Pancreas (tissue), 10 donors: ENCODE measurements at regions not wholly inside any gene's neighbourhood (a gene's known extent, or its start where the extent isn't known, plus 50 kb on each side); places are given as distances from the start of the nearest gene placed in this dataset.

ENCODE experiments used
- ATAC-seq, 4 donors: fragments of 200-7000 bp; cut with Tn5 transposase; one replicate each; pipeline versions ENCODE4 v1.8.0 to v1.9.1; 2020; ENCODE audit warnings: mild to moderate bottlenecking in 4 of 4, moderate library complexity in 4 of 4
- DNase-seq, 6 donors: peaks; one replicate each; pipeline ENCODE4 v3.0.0-alpha.2; 2020
- FAIRE-seq: peaks from 2 replicates; lab custom pipeline; 2012; peaks lifted over from hg19 to GRCh38; lab: Jason Lieb, UNC
- H3K27ac ChIP-seq, 4 donors: fragments of 200-600 bp; sonication (generic); 1 replicate in 3 of 4; 2 replicates in 1 of 4; pipeline versions ENCODE4 v1.5.0 to v1.8.0; 2020
- H3K27me3 ChIP-seq, 4 donors: fragments of 200-600 bp; one replicate each; pipeline ENCODE4 v1.8.0; 2021
- H3K36me3 ChIP-seq, 3 donors: fragments of 200-600 bp; sonication (generic) in 1 of 3; one replicate each; pipeline versions ENCODE4 v1.5.0 to v1.8.0; 2020 to 2021
- H3K4me1 ChIP-seq, 3 donors: fragments of 200-600 bp; one replicate each; pipeline ENCODE4 v1.8.0; 2021
- H3K4me3 ChIP-seq, 4 donors: fragments of 200-600 bp; sonication (generic) in 2 of 4; one replicate each; pipeline versions ENCODE4 v1.5.0 to v1.8.0; 2020 to 2021
- H3K9me3 ChIP-seq, 4 donors: fragments of 200-600 bp; one replicate each; pipeline ENCODE4 v1.8.0; 2021
- CTCF ChIP-seq, 4 donors: fragments of 200-600 bp; sonication (generic) in 3 of 4; IDR thresholded peaks; one replicate each; pipeline versions ENCODE4 v1.5.0 to v1.8.0; 2021; ENCODE audit warnings: antibody characterized with exemption in 4 of 4
- WGBS, 2 donors: extraction: QIAGEN DNeasy Blood & Tissue Kit; methylation state at CpG; one replicate each; pipeline ENCODE4 v1.1.7; 2013; 5-methylcytosine and 5-hydroxymethylcytosine counted together
- intact Hi-C, 3 donors: fragments of 100-400 bp; cut with DNase I; formaldehyde crosslinking; loops; one replicate each; pipeline versions ENCODE4 v1.11.1 to v1.14.2; 2022
- donor health status: healthy with polysubstance abuse.
- donor health status: DM: no; HTN: no; CAD: no; lungs with moderate emphysema.
- donor health status: DM: no; HTN: no; CAD: no.
- donor health status: control.
- donor health status: control.
- donor health status: Bipolar disorder and iron deficiency.
- donor health status: DM: yes; HTN: yes; CAD: no.
- donor health status: DM: no; HTN: no; CAD: no.
- donor health status: DM: no; HTN: no; CAD: no.
- donor health status: DM: yes; HTN: yes; CAD: no.

GRCh38 chr1:30145723-30146303, 577.6 kb downstream of the MATN1 start:
- no peak for TF ChIP-seq CTCF (IDR thresholded peaks at IDR 0.05)
- no peak for FAIRE-seq
- H3K27me3 ChIP-seq: no peaks in the 10 kb centered on the region
- intact Hi-C loops: no loop called here
- no peak overlapping the region for H3K4me3 ChIP-seq
- no peak for DNase-seq
- H3K27ac ChIP-seq: no peak overlapping the region
- H3K36me3 ChIP-seq: no peaks in the 10 kb centered on the region
- WGBS, 2 donors: 51 to 64% methylated on average over 4 of the region's 4 CpGs
- ATAC-seq: no peak
- H3K4me1 ChIP-seq: no peaks in the 10 kb centered on the region
- no peaks in the 10 kb centered on the region for H3K9me3 ChIP-seq

GRCh38 chr1:30144831-30145230, 578.6 kb downstream of the MATN1 start:
- ATAC-seq (no peak), FAIRE-seq (no peak), DNase-seq (no peak)
- no peaks in the 10 kb centered on the region for H3K9me3 ChIP-seq
- no peak overlapping the region for H3K4me3 ChIP-seq
- intact Hi-C loops: no loop called here
- no peaks in the 10 kb centered on the region for H3K27me3 ChIP-seq
- H3K36me3 ChIP-seq: no peaks in the 10 kb centered on the region
- TF ChIP-seq CTCF (IDR thresholded peaks at IDR 0.05): no peak
- H3K27ac ChIP-seq: no peak overlapping the region
- 89 to 93% methylated on average over 1 of the region's 1 CpG for WGBS, 2 donors
- H3K4me1 ChIP-seq: no peaks in the 10 kb centered on the region

GRCh38 chr1:30143517-30143916, 579.9 kb downstream of the MATN1 start:
- intact Hi-C loops: no loop called here
- Histone ChIP-seq H3K4me1 (no peaks in the 10 kb centered on the region), H3K4me3 (no peak overlapping the region), H3K9me3 (no peaks in the 10 kb centered on the region), H3K27me3 (peaks cover 0 to 3% (median 0%) of the 10 kb centered on the region in 4 donors), H3K27ac (no peak overlapping the region), H3K36me3 (no peaks in the 10 kb centered on the region)
- DNase-seq (no peak), ATAC-seq (no peak), FAIRE-seq (no peak)
- WGBS, 2 donors: 41 to 53% methylated on average over 1 of the region's 1 CpG
- no peak for TF ChIP-seq CTCF (IDR thresholded peaks at IDR 0.05)

- ATAC-seq (no peak), DNase-seq (no peak), FAIRE-seq (no peak)
- TF ChIP-seq CTCF (IDR thresholded peaks at IDR 0.05): no peak
- Histone ChIP-seq H3K4me1 (no peaks in the 10 kb centered on the region), H3K27me3 (peaks cover 0 to 3% (median 0%) of the 10 kb centered on the region in 4 donors), H3K4me3 (no peak overlapping the region), H3K27ac (no peak overlapping the region), H3K9me3 (no peaks in the 10 kb centered on the region), H3K36me3 (no peaks in the 10 kb centered on the region)
- intact Hi-C loops: no loop called here
- 66 to 77% methylated on average over 7 of the region's 7 CpGs for WGBS, 2 donors
Measured at GRCh38 chr1:30140566-30140965, 582.8 kb downstream of the MATN1 start.

GRCh38 chr1:30138891-30139290, 584.5 kb downstream of the MATN1 start:
- Histone ChIP-seq H3K36me3 (no peaks in the 10 kb centered on the region), H3K27ac (no peak overlapping the region), H3K4me3 (no peak overlapping the region), H3K9me3 (no peaks in the 10 kb centered on the region), H3K4me1 (no peaks in the 10 kb centered on the region), H3K27me3 (peaks cover 0 to 3% (median 0%) of the 10 kb centered on the region in 4 donors)
- no peak for DNase-seq
- TF ChIP-seq CTCF (IDR thresholded peaks at IDR 0.05): no peak
- no peak for ATAC-seq
- WGBS, 2 donors: 73 to 91% methylated on average over 5 of the region's 5 CpGs
- FAIRE-seq: no peak
- intact Hi-C loops: no loop called here
